OCI-LY1 (cell line): ENCODE measurements at regions not wholly inside any gene's neighbourhood (a gene's known extent, or its start where the extent isn't known, plus 50 kb on each side); places are given as distances from the start of the nearest gene placed in this dataset.

Experiments
- H2AFZ ChIP-seq: fragments of 200-600 bp; sonication (generic), shearing (Covaris generic); 2 replicates; pipeline ENCODE4 v1.6.0; 2014; ENCODE audit warnings: antibody characterized with exemption, mild to moderate bottlenecking, low read length
- H3F3A ChIP-seq: fragments of 200-600 bp; sonication (generic), shearing (Covaris generic); 2 replicates; pipeline ENCODE4 v1.6.0; 2014; ENCODE audit warnings: mild to moderate bottlenecking, antibody characterized with exemption, low read length, moderate library complexity; ENCODE audit not compliant: insufficient read depth
- H3K27ac ChIP-seq: fragments of 200-600 bp; sonication (generic); 2 replicates; pipeline ENCODE4 v1.5.1; 2014; ENCODE audit warnings: low read length, mixed run types, mild to moderate bottlenecking, low read depth; ENCODE audit not compliant: poor library complexity, severe bottlenecking
- H3K27me3 ChIP-seq: fragments of 200-600 bp; sonication (generic); 2 replicates; pipeline ENCODE4 v1.6.0; 2014; ENCODE audit warnings: antibody characterized with exemption, mild to moderate bottlenecking, low read length, moderate library complexity; ENCODE audit not compliant: insufficient read depth
- H3K36me3 ChIP-seq: fragments of 200-600 bp; sonication (generic); 2 replicates; pipeline ENCODE4 v1.6.1; 2014; ENCODE audit warnings: mild to moderate bottlenecking, antibody characterized with exemption, low read length, moderate library complexity, mixed read lengths; ENCODE audit not compliant: insufficient read depth
- H3K4me1 ChIP-seq: fragments of 200-600 bp; sonication (generic); 2 replicates; pipeline ENCODE4 v1.5.1; 2014; ENCODE audit warnings: mild to moderate bottlenecking, low read length, moderate library complexity; ENCODE audit not compliant: insufficient read depth, severe bottlenecking
- H3K4me2 ChIP-seq: fragments of 200-600 bp; sonication (generic), shearing (Covaris generic); 2 replicates; pipeline ENCODE4 v1.6.1; 2014; ENCODE audit warnings: low read length
- H3K4me3 ChIP-seq: fragments of 200-600 bp; sonication (generic); 2 replicates; pipeline ENCODE4 v1.5.1; 2014; ENCODE audit warnings: low read length, low read depth, mild to moderate bottlenecking, mixed read lengths; ENCODE audit not compliant: poor library complexity, severe bottlenecking
- H3K79me2 ChIP-seq: fragments of 200-600 bp; shearing (Covaris generic); 2 replicates; pipeline ENCODE4 v1.6.1; 2016; ENCODE audit warnings: mixed run types, low read length, mixed read lengths; ENCODE audit not compliant: insufficient read depth
- H3K9ac ChIP-seq: fragments of 200-600 bp; sonication (generic), shearing (Covaris generic); 2 replicates; pipeline ENCODE4 v1.6.1; 2014; ENCODE audit warnings: mild to moderate bottlenecking, low read length, mixed read lengths
- H3K9me2 ChIP-seq: fragments of 200-600 bp; sonication (generic), shearing (Covaris generic); 2 replicates; pipeline ENCODE4 v1.6.1; 2014; ENCODE audit warnings: low read depth, mild to moderate bottlenecking, low read length, mixed read lengths
- H3K9me3 ChIP-seq: fragments of 200-600 bp; shearing (Covaris generic); 2 replicates; pipeline ENCODE4 v1.6.1; 2014; ENCODE audit warnings: low read length, mixed read lengths
- H4K20me1 ChIP-seq: fragments of 200-600 bp; sonication (generic), shearing (Covaris generic); 2 replicates; pipeline ENCODE4 v1.6.0; 2016; ENCODE audit warnings: mild to moderate bottlenecking, low read length; ENCODE audit not compliant: insufficient read depth
- EZH2 ChIP-seq: fragments of 200-600 bp; sonication (generic), shearing (Covaris generic); IDR thresholded peaks from 2 replicates; pipeline ENCODE4 v1.8.0; 2017; ENCODE audit warnings: borderline replicate concordance, mixed run types, mild to moderate bottlenecking, antibody characterized with exemption, low read length, moderate library complexity, mixed read lengths
- TF ChIP-seq, protein P1 (sequence below): fragments of 200-600 bp; sonication (generic), shearing (Covaris generic); IDR thresholded peaks from 2 replicates; pipeline ENCODE4 v1.5.1; 2017; ENCODE audit warnings: mild to moderate bottlenecking, antibody characterized with exemption, low read length, moderate library complexity, mixed read lengths

DNA sequence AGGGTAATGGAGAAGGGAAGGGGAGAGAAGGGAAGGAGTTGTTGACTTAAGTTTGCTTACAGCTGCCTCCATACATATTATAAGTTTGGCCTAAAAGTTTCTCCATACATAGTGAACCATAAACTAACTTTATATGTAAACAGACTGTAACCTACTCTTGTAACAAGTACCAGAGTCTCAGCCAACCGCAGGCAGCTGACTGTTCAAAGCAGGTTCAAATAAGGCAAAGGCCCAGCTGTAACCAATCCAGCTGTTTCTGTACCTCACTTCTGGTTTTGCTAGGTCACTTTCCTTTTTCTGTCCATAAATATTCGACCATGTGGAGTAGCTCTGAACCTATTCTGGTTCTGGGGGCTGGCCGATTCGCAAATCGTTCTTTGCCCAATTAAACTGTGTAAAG is 591.2 kb downstream of the INSC start:
- H3K9ac ChIP-seq: no peak overlapping the region
- H3K79me2 ChIP-seq: no peaks in the 10 kb centered on the region
- H3K4me2 ChIP-seq: no peak overlapping the region
- no peaks in the 10 kb centered on the region for H4K20me1 ChIP-seq
- no peaks in the 10 kb centered on the region for H3K36me3 ChIP-seq
- no peaks in the 10 kb centered on the region for H3F3A ChIP-seq
- H3K9me2 ChIP-seq: no peaks in the 10 kb centered on the region
- H3K4me1 ChIP-seq: no peaks in the 10 kb centered on the region
- H2AFZ ChIP-seq: no peak overlapping the region
- no peak for TF ChIP-seq EZH2
- TF ChIP-seq, protein P1, sequence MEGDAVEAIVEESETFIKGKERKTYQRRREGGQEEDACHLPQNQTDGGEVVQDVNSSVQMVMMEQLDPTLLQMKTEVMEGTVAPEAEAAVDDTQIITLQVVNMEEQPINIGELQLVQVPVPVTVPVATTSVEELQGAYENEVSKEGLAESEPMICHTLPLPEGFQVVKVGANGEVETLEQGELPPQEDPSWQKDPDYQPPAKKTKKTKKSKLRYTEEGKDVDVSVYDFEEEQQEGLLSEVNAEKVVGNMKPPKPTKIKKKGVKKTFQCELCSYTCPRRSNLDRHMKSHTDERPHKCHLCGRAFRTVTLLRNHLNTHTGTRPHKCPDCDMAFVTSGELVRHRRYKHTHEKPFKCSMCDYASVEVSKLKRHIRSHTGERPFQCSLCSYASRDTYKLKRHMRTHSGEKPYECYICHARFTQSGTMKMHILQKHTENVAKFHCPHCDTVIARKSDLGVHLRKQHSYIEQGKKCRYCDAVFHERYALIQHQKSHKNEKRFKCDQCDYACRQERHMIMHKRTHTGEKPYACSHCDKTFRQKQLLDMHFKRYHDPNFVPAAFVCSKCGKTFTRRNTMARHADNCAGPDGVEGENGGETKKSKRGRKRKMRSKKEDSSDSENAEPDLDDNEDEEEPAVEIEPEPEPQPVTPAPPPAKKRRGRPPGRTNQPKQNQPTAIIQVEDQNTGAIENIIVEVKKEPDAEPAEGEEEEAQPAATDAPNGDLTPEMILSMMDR: no peak
- no peaks in the 10 kb centered on the region for H3K9me3 ChIP-seq
- H3K27me3 ChIP-seq: no peaks in the 10 kb centered on the region
- no peak overlapping the region for H3K4me3 ChIP-seq
- no peak overlapping the region for H3K27ac ChIP-seq

DNA sequence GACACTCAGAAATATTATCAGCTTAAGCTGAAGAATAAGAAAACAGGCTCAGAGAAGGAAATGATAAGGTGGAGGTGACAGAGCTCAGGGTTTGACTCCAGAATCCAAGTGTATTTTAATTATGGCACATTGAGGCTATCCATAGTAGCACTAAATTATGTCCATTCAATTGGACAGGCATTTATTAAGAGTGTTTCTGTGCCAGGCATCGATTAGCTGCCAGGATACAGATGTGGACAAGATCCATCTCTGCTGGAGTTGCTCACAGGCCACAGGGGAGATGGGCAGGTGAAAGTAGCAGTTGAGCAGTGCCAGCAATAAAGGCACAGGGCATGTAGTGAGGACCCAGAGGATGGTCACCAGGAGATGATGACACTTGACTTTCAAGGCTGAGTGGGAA is 592.5 kb downstream of the INSC start:
- Histone ChIP-seq H3K27me3 (no peaks in the 10 kb centered on the region), H4K20me1 (no peaks in the 10 kb centered on the region), H3K4me1 (no peaks in the 10 kb centered on the region), H3K4me2 (no peak overlapping the region), H3K4me3 (no peak overlapping the region), H3K36me3 (no peaks in the 10 kb centered on the region), H2AFZ (no peak overlapping the region), H3K79me2 (no peaks in the 10 kb centered on the region), H3K9ac (no peak overlapping the region), H3K27ac (no peak overlapping the region), H3F3A (no peaks in the 10 kb centered on the region), H3K9me3 (no peaks in the 10 kb centered on the region), H3K9me2 (no peaks in the 10 kb centered on the region)
- TF ChIP-seq, protein P1: no peak
- no peak for TF ChIP-seq EZH2

DNA sequence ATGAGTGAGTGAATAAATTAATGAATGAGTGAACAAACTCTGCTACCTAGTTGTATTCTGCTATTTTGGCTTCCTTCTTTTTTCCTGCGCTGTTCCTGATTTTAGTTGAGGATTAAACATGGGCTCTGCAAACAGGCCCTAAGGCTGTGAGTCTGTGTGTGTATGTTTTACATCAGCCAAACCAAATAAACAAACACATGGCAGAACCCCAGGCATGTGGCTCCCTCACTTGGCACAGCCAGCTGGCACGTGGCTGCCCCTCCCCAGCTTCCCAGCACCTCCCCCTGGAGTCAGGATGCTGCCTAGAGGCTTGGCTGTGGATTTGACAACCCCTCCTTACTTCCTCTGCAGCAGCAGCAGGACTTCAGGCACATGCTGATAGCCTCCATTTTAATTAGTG is 593.2 kb downstream of the INSC start:
- H3F3A ChIP-seq: no peaks in the 10 kb centered on the region
- H4K20me1 ChIP-seq: no peaks in the 10 kb centered on the region
- TF ChIP-seq, protein P1: no peak
- TF ChIP-seq EZH2: no peak
- no peak overlapping the region for H3K27ac ChIP-seq
- H2AFZ ChIP-seq: no peak overlapping the region
- H3K36me3 ChIP-seq: no peaks in the 10 kb centered on the region
- H3K4me3 ChIP-seq: no peak overlapping the region
- H3K4me1 ChIP-seq: no peaks in the 10 kb centered on the region
- H3K9me3 ChIP-seq: no peaks in the 10 kb centered on the region
- H3K79me2 ChIP-seq: no peaks in the 10 kb centered on the region
- H3K27me3 ChIP-seq: no peaks in the 10 kb centered on the region
- H3K9ac ChIP-seq: no peak overlapping the region
- H3K4me2 ChIP-seq: no peak overlapping the region
- no peaks in the 10 kb centered on the region for H3K9me2 ChIP-seq
